ENCODE measurements at regions not wholly inside any gene's neighbourhood (a gene's known extent, or its start where the extent isn't known, plus 50 kb on each side); places are given as distances from the start of the nearest gene placed in this dataset.
A peak's percentile ranks its signal among the peaks of the same experiment; 100 is the strongest.

- DNase-seq (ENCODE audit: low spot score) = peak; percentile 0
Observed at GRCh38 chr19:31979362-31979761, 366.0 kb upstream of the ZNF507 start.

DNA sequence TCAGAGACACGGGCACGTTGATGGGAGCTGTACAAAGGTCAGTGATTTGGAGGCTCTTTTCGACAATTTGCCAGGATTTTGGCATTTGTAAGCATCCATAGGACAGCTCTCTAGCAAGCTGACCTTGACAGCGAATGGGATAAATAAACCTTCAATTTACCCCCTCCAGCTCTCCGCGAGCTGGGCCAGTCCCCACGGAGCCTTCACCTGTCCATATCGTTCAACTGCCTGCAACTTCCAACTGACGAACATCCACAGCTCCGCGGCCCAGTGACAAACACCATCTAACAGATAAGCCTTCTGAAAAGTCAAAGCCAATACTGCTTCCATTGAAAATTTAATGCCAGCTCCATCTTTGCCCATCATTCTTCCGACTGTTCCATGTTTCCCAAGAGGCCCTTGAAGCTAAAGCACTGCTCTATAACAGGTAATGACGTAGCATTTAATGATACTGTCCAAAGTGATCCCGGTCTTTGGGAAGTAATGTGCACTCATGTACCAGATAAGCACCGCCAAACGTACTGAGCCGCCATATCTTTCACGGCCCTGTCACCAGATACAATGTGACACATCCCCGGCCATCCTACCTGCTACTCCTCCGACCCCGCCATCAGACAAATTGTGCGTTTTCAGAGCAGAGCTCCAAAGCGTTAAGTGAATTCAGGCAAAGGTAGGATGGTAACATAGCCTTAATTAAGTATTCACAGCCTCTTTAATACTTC, 365.3 kb upstream of the ZNF507 start:
- DNase-seq (ENCODE audit: low spot score) = no peak

DNA sequence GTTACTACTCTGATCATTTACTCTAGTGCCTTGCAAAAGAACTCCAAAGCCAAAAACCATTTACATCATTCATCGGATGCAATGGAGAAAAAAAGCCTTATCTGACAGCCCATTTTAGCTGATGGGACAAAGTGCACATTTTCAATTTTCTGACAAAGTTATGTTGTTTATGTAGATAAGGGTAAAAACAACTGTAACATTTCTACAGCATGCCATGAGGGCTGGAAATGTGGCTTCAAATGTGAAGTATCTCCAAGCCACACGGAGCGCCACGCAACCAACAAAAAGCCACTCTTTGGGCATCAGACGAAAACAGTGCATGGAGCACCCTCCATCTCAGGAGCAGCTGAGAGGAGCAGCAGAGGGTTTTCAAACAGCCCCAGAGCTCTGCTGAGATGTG, 364.6 kb upstream of the ZNF507 start:
- no peak for DNase-seq (ENCODE audit: low spot score)

- no peak for DNase-seq (ENCODE audit: low spot score)
Observed at GRCh38 chr19:31981545-31981944, 363.9 kb upstream of the ZNF507 start.

- no peak for DNase-seq (ENCODE audit: low spot score)
Observed at GRCh38 chr19:31983647-31984046, 361.8 kb upstream of the ZNF507 start.

DNA sequence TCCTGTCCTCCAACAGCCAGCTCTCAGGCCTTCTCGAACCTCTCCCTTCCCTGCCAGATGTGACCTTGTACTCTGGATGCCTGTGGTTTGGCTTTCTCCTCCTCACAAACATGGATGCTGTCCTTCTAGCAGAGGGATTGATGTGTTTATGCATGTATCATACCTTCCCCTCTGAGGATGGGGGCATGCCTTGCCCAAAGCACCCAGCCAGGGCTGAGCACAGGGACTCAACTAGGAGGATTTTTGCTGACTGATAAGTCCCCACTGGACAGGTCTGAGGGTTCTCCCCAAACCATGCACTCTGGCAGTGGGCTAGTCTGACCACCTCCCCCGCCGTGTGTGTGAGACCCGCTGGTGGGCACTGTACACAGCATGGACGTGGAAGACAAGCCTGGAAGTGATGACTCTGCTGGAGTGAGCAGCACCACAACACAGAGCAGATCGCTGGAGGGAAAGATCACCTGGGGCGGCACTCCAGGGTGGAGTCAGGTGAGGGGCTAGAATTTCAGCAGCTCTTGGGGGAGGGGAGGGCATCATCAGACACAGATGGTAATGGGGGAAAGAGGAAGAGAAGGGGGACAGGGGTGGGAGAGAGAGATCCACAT, 360.3 kb upstream of the ZNF507 start:
- DNase-seq (ENCODE audit: low spot score) = no peak

GRCh38 chr19:31986951-31987350, 358.5 kb upstream of the ZNF507 start:
- no peak for DNase-seq (ENCODE audit: low spot score)

DNA sequence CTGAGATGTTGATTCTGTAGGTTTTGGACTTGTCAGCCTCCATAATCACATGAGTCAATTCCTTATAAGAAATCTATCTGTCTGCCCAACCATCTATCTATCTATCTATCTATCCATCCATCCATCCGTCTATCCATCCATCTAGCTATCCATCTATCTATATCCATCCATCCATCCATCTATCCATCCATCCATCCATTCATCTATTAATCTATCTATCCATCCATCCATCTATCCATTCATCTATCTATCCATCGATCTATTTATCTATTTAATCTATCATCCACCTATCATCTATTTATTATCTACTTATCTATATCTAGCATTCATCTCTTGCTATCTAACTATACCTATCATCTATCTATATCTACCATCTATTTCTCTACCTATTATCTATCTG, 357.2 kb upstream of the ZNF507 start:
- no peak for DNase-seq (ENCODE audit: low spot score)

GRCh38 chr19:31991984-31992655, 353.3 kb upstream of the ZNF507 start:
- no peak for DNase-seq (ENCODE audit: low spot score)

DNA sequence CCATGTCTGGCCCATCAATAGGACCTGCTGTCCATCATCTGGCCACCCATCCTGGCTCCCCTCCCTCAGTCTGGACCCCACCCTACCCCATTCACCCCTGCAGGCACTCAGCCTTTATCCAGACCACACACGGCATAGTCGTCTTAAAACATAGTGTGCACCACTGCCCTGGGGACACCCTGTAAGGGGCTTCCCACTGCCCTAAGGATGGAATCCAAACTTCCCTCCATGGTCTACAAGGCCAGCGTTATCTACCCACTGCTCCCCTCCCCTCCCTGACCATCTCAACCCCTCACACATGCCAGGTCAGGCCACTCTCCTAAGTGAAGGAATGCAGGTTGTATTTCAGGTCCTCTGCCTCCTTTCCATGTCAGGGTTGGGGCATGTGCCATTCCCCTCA, 352.7 kb upstream of the ZNF507 start:
- no peak for DNase-seq (ENCODE audit: low spot score)

DNA sequence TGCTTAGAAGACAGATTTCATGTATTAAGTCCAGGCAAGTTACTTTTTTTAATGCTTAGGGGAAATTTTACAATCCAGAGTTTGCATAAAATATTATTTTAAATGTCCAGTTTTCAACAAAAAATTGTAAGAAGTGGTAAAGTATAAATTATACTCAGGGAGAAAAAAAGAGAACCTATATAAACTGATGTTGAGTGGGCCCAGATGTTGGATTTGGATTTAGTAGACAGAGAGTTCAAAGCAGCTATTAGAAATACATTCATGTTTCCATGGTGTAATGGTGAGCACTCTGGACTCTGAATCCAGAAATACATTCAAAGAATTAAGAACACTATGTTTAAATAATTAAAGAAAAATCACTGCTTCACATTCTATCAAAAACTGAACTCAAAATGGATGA, 349.9 kb upstream of the ZNF507 start:
- no peak for DNase-seq (ENCODE audit: low spot score)

- no peak for DNase-seq (ENCODE audit: low spot score)
Observed at GRCh38 chr19:32010071-32010470, 335.3 kb upstream of the ZNF507 start.

- DNase-seq (ENCODE audit: low spot score) = no peak
Observed at GRCh38 chr19:32012206-32012605, 333.2 kb upstream of the ZNF507 start.

DNA sequence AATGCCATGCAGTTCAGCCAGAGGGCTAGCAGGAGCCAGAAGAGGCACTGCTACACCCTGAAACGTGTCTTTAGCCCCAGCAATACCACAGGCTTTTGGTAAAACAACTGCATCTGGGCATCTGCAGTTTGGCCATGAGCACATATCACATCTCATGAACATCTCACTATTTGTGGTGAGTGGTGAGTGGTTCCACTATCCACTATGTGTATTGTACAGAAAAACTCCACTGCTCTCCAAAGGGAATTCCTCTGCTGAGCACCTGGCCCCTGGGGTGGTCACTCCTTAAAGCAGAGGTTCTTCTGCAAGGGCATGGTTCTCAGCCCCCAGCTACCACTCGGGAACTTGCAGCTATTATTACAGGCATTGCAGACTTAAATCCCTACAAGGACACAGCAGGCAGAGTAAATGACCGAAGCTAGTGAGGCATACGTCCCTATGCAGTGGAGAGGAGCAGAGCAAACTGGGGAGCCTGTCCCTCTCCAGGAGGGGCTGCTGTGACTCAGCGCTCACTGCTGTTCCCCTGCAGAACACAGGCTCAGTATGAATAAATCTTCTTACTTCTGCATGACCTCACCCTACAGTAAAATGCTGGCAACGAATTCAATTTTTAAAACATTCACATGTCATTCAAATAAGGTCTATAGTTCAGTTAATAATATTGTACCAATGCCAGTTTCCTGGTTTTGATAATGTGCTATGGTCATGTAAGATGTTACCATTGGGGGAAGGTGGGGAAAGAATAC, 332.4 kb upstream of the ZNF507 start:
- no peak for DNase-seq (ENCODE audit: low spot score)

DNA sequence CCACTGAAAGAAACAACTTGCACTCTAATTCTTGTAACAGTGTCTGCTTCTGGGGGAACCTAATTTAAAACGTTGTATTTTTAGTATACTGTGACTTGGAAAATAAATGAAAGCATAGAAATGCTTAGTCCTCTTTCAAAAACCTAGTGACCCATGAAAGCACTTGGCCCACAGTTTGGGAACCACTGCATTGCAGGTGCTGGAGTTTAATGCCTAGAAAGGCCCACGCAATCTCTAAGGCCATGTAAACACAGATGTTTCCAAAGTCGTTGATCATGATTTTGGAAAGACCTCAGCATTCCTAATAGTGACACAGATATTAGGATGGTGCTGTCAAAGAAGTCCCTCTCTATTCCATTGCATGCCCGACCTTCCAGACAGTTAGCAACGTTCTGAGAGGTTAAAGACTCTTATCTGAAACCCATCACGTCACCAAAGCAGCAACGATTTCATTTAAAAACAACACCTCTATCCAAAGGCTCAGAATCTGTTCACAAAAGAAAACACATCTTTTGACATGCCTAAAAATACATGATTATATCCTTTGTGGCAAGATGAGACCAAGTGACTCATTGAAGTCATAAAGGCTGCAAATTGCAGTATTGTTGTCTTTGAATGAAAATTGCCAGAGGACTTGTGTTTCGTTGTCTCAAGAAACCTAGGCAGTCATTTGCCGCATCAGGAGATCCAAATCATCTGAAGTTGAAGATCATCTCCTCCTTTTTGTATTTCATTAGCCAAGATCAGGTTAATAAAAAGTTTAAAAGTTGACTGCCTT, 328.0 kb upstream of the ZNF507 start:
- no peak for DNase-seq (ENCODE audit: low spot score)

- DNase-seq (ENCODE audit: low spot score) = no peak
Observed at GRCh38 chr19:32018014-32018413, 327.4 kb upstream of the ZNF507 start.

DNA sequence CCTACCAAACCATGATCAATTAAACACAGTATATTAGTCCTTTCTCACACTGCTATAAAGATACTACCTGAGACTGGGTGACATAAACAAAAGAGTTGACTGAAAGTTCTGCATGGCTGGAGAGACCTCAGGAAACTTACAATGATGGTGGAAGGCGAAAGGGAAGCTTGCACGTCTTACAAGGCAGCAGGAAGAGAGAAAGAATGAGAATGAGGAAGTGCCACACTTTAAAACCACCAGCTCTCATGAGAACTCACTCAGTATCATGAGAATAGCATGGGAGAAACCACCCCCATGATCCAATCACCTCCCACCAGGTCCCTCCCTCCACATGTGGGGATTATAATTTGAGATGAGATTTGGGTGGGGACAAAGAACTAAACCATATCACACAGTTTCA, 324.9 kb upstream of the ZNF507 start:
- DNase-seq (ENCODE audit: low spot score) = no peak

- peak; percentile 13 for DNase-seq (ENCODE audit: low spot score)
Observed at GRCh38 chr19:32022044-32022640, 323.3 kb upstream of the ZNF507 start.

DNA sequence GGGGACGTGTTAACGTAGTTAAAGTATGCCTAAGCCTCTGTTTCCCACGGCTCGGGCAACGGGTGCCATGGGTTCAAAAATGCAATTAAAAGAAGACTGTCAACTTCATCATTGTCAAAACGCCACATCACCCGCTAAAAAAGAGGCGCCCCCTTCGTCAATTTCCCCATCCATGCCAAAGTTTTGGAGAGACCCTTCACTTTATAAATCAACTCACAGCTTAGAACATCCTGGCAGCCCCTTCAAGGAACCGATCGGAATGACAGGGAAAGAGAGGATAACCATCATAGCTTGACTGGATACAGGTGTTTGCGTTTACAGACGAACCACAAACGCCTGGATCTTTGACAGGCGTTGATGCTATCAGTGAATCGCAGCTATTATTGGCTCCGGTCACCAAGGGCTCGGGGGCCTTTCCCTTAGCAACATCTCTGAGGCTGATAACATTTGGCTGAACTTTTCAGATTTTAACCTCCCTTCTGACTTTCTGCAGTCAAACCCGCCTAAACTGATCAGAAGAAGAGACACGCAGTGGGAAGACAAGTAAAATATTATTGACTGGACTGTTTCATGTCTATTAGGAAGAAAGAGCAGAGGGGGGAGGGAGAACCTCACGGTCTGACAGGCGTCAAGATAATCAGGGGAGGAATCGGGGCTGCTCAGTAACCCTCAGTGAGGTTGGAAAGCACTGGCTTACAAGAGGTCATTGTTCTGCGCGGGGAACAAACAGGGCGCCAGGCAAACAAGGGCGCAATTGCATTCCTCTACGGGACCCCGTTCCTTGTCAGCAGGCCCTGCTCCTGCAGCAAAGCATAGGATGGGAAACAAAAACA, 322.5 kb upstream of the ZNF507 start:
- no peak for DNase-seq (ENCODE audit: low spot score)

GRCh38 chr19:32023564-32023832, 321.9 kb upstream of the ZNF507 start:
- no peak for DNase-seq (ENCODE audit: low spot score)

- DNase-seq (ENCODE audit: low spot score) = no peak
Observed at GRCh38 chr19:32029235-32029634, 316.2 kb upstream of the ZNF507 start.

All from mucosa of gallbladder (tissue), 1 donor.